H9 (cell line): ENCODE measurements at regions not wholly inside any gene's neighbourhood (a gene's known extent, or its start where the extent isn't known, plus 50 kb on each side); places are given as distances from the start of the nearest gene placed in this dataset.

Experiments used
- DNase-seq: peaks from one replicate; pipeline ENCODE4 v3.0.0-alpha.2; 2017
- H2AFZ ChIP-seq: one replicate; pipeline ENCODE4 v1.6.1; 2013; ENCODE audit warnings: mild to moderate bottlenecking, low read length, control low read depth, moderate library complexity
- H2AK5ac ChIP-seq: 2 replicates; pipeline ENCODE4 v1.6.1; 2013; ENCODE audit warnings: low read length, control low read depth, mixed read lengths; ENCODE audit not compliant: insufficient read length
- H2BK120ac ChIP-seq: one replicate; pipeline ENCODE4 v1.6.1; 2013; ENCODE audit warnings: low read depth, mild to moderate bottlenecking, low read length, control low read depth, inconsistent platforms; ENCODE audit not compliant: poor library complexity, severe bottlenecking
- H2BK12ac ChIP-seq: 2 replicates; pipeline ENCODE4 v1.6.1; 2013; ENCODE audit warnings: low read length, control low read depth, mixed read lengths, low read depth; ENCODE audit not compliant: insufficient read length
- H2BK15ac ChIP-seq: 2 replicates; pipeline ENCODE4 v1.6.1; 2013; ENCODE audit warnings: low read depth, low read length, control low read depth
- H2BK20ac ChIP-seq: one replicate; pipeline ENCODE4 v1.6.1; 2013; ENCODE audit warnings: low read depth, mild to moderate bottlenecking, low read length, control low read depth, inconsistent platforms; ENCODE audit not compliant: poor library complexity, severe bottlenecking
- H2BK5ac ChIP-seq: 2 replicates; pipeline ENCODE4 v1.6.1; 2013; ENCODE audit warnings: low read length, control low read depth, mixed read lengths; ENCODE audit not compliant: insufficient read length
- H3K14ac ChIP-seq: 2 replicates; pipeline ENCODE4 v1.6.1; 2013; ENCODE audit warnings: low read length, control low read depth; ENCODE audit not compliant: insufficient read depth
- H3K18ac ChIP-seq: 2 replicates; pipeline ENCODE4 v1.6.1; 2013; ENCODE audit warnings: low read depth, mild to moderate bottlenecking, mixed read lengths, low read length, control low read depth; ENCODE audit not compliant: insufficient read length
- H3K23ac ChIP-seq: 2 replicates; pipeline ENCODE4 v1.6.1; 2013; ENCODE audit warnings: low read length, control low read depth, mixed read lengths, low read depth; ENCODE audit not compliant: insufficient read length
- H3K23me2 ChIP-seq: 2 replicates; pipeline ENCODE4 v1.6.1; 2013; ENCODE audit warnings: low read depth, mild to moderate bottlenecking, mixed read lengths, low read length, control low read depth; ENCODE audit not compliant: insufficient read length, poor library complexity, severe bottlenecking
- H3K27ac ChIP-seq: 2 replicates; pipeline ENCODE4 v1.5.1; 2013; ENCODE audit warnings: low read length, control low read depth, mixed read lengths, low read depth; ENCODE audit not compliant: insufficient read length
- H3K27me3 ChIP-seq: 2 replicates; pipeline ENCODE4 v1.6.1; 2013; ENCODE audit warnings: low read length, control low read depth, inconsistent platforms; ENCODE audit not compliant: insufficient read depth
- H3K4ac ChIP-seq: 2 replicates; pipeline ENCODE4 v1.6.1; 2013; ENCODE audit warnings: low read depth, mild to moderate bottlenecking, control low read depth, inconsistent platforms, low read length, moderate library complexity
- H3K4me1 ChIP-seq: 2 replicates; pipeline ENCODE4 v1.6.1; 2013; ENCODE audit warnings: low read length, control low read depth, inconsistent platforms; ENCODE audit not compliant: insufficient read depth
- H3K4me2 ChIP-seq: 2 replicates; pipeline ENCODE4 v1.6.1; 2013; ENCODE audit warnings: low read length, control low read depth, mixed read lengths; ENCODE audit not compliant: insufficient read length, insufficient read depth
- H3K56ac ChIP-seq: 2 replicates; pipeline ENCODE4 v1.6.1; 2013; ENCODE audit warnings: low read depth, mild to moderate bottlenecking, mixed read lengths, low read length, control low read depth; ENCODE audit not compliant: insufficient read length
- H3K79me1 ChIP-seq: 2 replicates; pipeline ENCODE4 v1.6.1; 2013; ENCODE audit warnings: low read depth, mild to moderate bottlenecking, moderate library complexity, low read length, control low read depth, inconsistent platforms; ENCODE audit not compliant: insufficient read depth, poor library complexity, severe bottlenecking
- H3K79me2 ChIP-seq: 2 replicates; pipeline ENCODE4 v1.6.1; 2013; ENCODE audit warnings: low read length, control low read depth, inconsistent platforms; ENCODE audit not compliant: insufficient read depth
- H3K9ac ChIP-seq: 2 replicates; pipeline ENCODE4 v1.6.1; 2013; ENCODE audit warnings: low read length, control low read depth, mixed read lengths; ENCODE audit not compliant: insufficient read length; ENCODE audit errors: extremely low read depth
- H3K9me3 ChIP-seq: one replicate; pipeline ENCODE4 v1.6.1; 2013; ENCODE audit warnings: low read depth, low read length, inconsistent platforms; ENCODE audit not compliant: control insufficient read depth
- H3T11ph ChIP-seq: one replicate; pipeline ENCODE4 v1.6.1; 2013; ENCODE audit warnings: mild to moderate bottlenecking, low read length, control low read depth, inconsistent platforms
- H4K20me1 ChIP-seq: one replicate; pipeline ENCODE4 v1.6.1; 2013; ENCODE audit not compliant: control insufficient read depth, insufficient read length, insufficient read depth
- H4K5ac ChIP-seq: 2 replicates; pipeline ENCODE4 v1.6.1; 2013; ENCODE audit warnings: low read depth, mild to moderate bottlenecking, mixed read lengths, low read length, control low read depth; ENCODE audit not compliant: insufficient read length
- H4K8ac ChIP-seq: replicated peaks from 2 replicates; pipeline ENCODE4 v1.6.1; 2013; ENCODE audit warnings: low read length, control low read depth, mixed read lengths, low read depth; ENCODE audit not compliant: insufficient read length
- H4K91ac ChIP-seq: 2 replicates; pipeline ENCODE4 v1.6.1; 2013; ENCODE audit warnings: low read depth, mild to moderate bottlenecking, moderate library complexity, mixed read lengths, low read length, control low read depth; ENCODE audit not compliant: insufficient read length
- H3K27ac Mint-ChIP-seq, 3 experiments: 2 replicates in 2 of 3; 3 replicates in 1 of 3; pipeline ENCODE4 v1.8.0; 2020 to 2021; ENCODE audit warnings: mixed read lengths in 3 of 3, mild to moderate bottlenecking in 1 of 3, moderate library complexity in 1 of 3
- H3K27me3 Mint-ChIP-seq: 2 replicates; pipeline ENCODE4 v1.8.0; 2021; ENCODE audit warnings: low read depth, mild to moderate bottlenecking, moderate library complexity, mixed read lengths
- H3K36me3 Mint-ChIP-seq, 3 experiments: 2 replicates in 2 of 3; 3 replicates in 1 of 3; pipeline ENCODE4 v1.8.0; 2020 to 2021; ENCODE audit warnings: low read depth in 3 of 3, mixed read lengths in 3 of 3; ENCODE audit not compliant: insufficient read depth in 1 of 3
- H3K4me1 Mint-ChIP-seq, 2 experiments: 2 replicates each; pipeline ENCODE4 v1.8.0; 2020; ENCODE audit warnings: mixed read lengths in 2 of 2
- H3K4me3 Mint-ChIP-seq, 2 experiments: 2 replicates in 1 of 2; 3 replicates in 1 of 2; pipeline ENCODE4 v1.8.0; 2020 to 2021; ENCODE audit warnings: mild to moderate bottlenecking in 2 of 2, mixed read lengths in 2 of 2, moderate library complexity in 1 of 2
- H3K9me3 Mint-ChIP-seq, 2 experiments: 2 replicates in 1 of 2; 3 replicates in 1 of 2; pipeline ENCODE4 v1.8.0; 2020; ENCODE audit warnings: mild to moderate bottlenecking in 2 of 2, mixed read lengths in 2 of 2, moderate library complexity in 1 of 2
- CTCF ChIP-seq: fragments of 200-600 bp; sonication (generic); conservative IDR thresholded peaks from 3 replicates; pipeline ENCODE4 v1.8.0; 2021; ENCODE audit warnings: antibody characterized with exemption, mild to moderate bottlenecking
- WGBS: extraction: QIAGEN DNeasy Blood & Tissue Kit; methylation state at CpG from one replicate; pipeline ENCODE4 v1.1.7; 2013; ENCODE audit warnings: missing lambda C conversion rate, low lambda C conversion rate, mixed read lengths; ENCODE audit not compliant: insufficient read length; ENCODE audit errors: extremely low coverage; 5-methylcytosine and 5-hydroxymethylcytosine counted together

GRCh38 chr2:41066168-41066567 lies 614.3 kb upstream of the SLC8A1 start:
- H3K79me1 ChIP-seq, result no peaks in the 10 kb centered on the region
- Mint-ChIP-seq H3K4me3 (no peak overlapping the region), H3K36me3 (no peaks in the 10 kb centered on the region), H3K9me3 (no peaks in the 10 kb centered on the region), H3K27me3 (no peaks in the 10 kb centered on the region), H3K4me1 (peaks cover 22% of the 10 kb centered on the region in 2 experiments), H3K27ac (no peak overlapping the region)
- no peak overlapping the region for H3K27ac ChIP-seq
- H3K79me2 ChIP-seq, result no peaks in the 10 kb centered on the region
- DNase-seq, result no peak
- H2BK15ac ChIP-seq, result no peak overlapping the region
- H3K23ac ChIP-seq, result no peak overlapping the region
- H2BK20ac ChIP-seq, result no peak overlapping the region
- peaks cover 2% of the 10 kb centered on the region; the same call in 1 of the 2 replicates for H3K4me1 ChIP-seq
- H2AK5ac ChIP-seq, result no peak overlapping the region
- no peak overlapping the region for H3K9ac ChIP-seq
- WGBS, result no CpG with 5 or more reads among the region's 2 CpGs
- H3K9me3 ChIP-seq, result no peaks in the 10 kb centered on the region
- H3K4ac ChIP-seq, result no peak overlapping the region
- H3K56ac ChIP-seq, result no peak overlapping the region
- no peak for TF ChIP-seq CTCF
- H3K23me2 ChIP-seq, result no peaks in the 10 kb centered on the region
- H2AFZ ChIP-seq, result no peak overlapping the region
- no peak overlapping the region for H4K5ac ChIP-seq
- no peak overlapping the region for H3K4me2 ChIP-seq
- no peak overlapping the region for H4K91ac ChIP-seq
- H3T11ph ChIP-seq, result no peak overlapping the region
- no peak overlapping the region for H3K18ac ChIP-seq
- no peaks in the 10 kb centered on the region for H3K27me3 ChIP-seq
- H2BK12ac ChIP-seq, result no peak overlapping the region
- no peak overlapping the region for H2BK5ac ChIP-seq
- H2BK120ac ChIP-seq, result no peak overlapping the region
- no peaks in the 10 kb centered on the region for H4K20me1 ChIP-seq
- no peak overlapping the region for H4K8ac ChIP-seq
- H3K14ac ChIP-seq, result no peak overlapping the region
